GM18867 (cell line): ENCODE measurements at regions not wholly inside any gene's neighbourhood (a gene's known extent, or its start where the extent isn't known, plus 50 kb on each side); places are given as distances from the start of the nearest gene placed in this dataset.
A peak's percentile ranks its signal among the peaks of the same experiment; 100 is the strongest.
"Not testable (repeated sequence)": the region's sequence is repeated elsewhere in the genome, so short reads cannot be mapped to it uniquely, and the experiment has no call there.

Source experiments
- ATAC-seq: cut with Tn5 transposase; IDR thresholded peaks from one replicate; pipeline ENCODE4 v1.9.1; 2021; ENCODE audit warnings: mild to moderate bottlenecking, moderate library complexity; ENCODE audit not compliant: unreplicated experiment

DNA sequence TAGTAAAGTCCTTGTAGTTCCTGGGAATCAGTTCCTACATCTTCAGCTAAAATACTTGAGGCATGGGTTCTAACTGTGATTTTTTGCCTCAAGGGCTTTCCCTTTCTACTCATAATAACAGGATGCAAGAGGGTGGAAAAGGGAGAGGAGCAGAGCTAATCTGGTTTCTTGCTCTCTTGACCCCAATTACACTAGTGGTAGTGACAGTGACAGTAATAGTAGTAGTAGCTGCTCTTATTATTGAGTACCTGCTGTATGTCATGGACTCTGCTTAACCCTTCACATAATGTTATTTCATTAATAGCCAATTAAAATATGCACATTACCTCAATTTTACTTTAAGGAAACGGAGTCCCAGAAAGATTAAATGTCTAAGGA lies 214.8 kb upstream of the HNRNPA3 start:
- ATAC-seq: peak; percentile 25

DNA sequence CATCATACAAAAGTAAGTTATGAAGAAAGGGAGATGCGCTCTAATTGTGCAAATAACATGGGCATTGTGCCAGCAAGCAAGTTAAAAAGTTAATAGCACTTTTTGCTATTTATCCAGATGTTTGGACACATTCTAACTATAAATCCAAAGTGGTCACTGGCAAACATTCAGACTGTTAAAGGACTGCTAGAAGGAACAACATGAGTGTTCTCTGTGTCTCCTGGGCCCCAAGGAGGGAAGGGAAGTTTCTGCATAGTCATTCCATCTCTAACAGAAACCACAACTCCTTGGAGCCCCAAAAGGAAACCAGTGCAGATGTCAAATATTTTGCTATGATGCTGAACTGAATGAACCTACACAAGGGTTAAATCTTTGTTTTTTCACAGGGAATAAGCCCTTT lies 213.3 kb upstream of the HNRNPA3 start:
- ATAC-seq: peak; percentile 58

DNA sequence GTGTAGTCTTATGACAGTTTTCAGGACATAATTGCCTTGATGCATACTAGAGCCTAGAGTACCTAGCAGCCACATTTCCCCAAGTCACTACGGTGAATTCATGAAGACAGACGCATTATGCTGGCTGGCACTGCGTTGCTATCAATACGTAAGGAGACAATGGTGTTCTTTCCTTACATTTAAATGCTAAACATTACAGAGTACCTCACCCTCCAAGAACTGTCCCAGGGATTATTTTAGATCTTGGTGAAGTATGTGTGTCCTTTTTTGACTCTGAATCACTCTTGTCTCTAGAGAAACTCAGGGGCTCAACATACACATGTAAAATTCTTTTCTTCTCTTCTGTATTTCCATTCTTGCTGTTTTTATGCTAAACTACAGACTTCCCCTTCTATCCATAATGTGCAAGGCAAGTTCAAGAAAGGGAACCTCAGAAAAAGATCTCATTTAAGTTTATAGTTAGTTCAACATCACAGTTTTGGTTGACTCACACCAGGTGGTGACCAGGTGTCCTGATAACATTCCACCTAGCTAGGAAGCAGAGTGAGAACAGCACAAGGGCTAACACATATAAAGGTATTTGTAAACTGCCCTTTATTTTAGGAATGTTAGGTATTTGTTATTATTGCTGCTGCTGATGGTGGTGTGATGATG lies 212.4 kb upstream of the HNRNPA3 start:
- ATAC-seq: no peak

DNA sequence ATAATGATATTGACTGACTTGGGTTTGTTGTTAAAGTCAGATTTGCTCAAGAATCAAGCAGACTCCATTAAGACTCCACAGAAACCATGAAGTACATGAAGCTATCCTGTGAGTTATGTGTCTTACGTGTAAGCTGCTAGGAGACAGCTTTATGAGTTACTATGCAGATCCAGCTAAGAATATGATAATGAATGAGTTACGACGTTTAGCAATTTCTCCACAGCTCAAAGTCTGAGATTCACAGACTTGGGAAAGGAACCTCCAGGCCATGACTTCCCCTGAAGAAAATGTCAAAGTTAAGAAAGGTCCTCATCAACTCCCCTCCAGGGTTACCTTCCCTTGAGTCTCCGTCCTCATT lies 211.9 kb upstream of the HNRNPA3 start:
- no peak for ATAC-seq

DNA sequence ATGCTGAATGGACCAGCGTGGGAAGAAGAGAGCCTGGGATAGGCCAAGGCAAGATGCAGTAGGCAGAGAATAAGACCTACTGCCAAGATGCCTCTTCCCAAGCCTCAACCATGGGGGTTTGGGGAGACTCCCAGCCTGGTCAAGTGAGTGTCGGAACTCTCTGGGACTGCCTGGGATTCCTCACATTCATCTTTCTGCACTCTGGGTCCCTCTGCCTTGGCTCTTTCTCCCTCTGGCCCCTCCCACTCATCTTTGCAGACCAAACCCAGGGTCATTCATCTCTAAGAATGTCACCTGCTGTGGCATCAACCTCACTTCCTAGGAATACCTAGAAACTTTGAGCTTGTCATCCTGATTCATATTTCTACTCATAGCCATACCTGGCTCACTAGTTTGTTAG lies 211.3 kb upstream of the HNRNPA3 start:
- ATAC-seq: no peak

DNA sequence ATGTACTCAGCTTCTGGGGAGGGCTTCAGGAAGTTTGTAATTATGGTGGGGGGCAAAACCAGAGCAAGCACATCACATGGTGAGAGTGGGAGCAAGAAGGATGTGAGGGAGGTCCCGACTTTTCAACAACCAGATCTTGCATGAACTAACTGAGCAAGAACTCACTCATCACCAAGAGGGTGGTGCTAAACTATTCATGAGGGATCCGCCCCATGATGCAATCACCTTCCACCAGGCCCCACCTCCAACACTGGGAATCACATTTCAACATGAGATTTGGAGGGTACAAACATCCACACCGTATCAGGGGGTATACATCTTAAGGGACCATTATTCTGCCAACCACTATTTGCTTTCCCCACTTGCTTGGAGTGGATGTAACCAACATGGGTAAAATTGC lies 209.6 kb upstream of the HNRNPA3 start:
- ATAC-seq: no peak

DNA sequence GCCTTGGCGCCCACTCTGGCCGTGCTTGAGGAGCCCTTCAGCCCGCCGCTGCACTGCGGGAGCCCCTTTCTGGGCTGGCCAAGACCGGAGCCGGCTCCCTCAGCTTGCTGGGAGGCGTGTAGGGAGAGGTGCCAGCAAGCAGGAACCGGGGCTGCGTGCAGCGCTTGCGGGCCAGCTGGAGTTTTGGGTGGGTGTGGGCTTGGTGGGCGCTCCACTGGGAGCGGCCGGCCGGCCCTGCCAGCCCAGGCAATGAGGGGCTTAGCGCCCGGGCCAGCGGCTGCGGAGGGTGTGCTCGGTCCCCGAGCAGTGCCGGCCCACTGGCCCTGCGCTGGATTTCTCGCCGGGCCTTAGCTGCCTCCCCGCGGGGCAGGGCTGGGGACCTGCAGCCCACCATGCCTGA lies 204.9 kb upstream of the HNRNPA3 start:
- not testable (repeated sequence) for ATAC-seq

DNA sequence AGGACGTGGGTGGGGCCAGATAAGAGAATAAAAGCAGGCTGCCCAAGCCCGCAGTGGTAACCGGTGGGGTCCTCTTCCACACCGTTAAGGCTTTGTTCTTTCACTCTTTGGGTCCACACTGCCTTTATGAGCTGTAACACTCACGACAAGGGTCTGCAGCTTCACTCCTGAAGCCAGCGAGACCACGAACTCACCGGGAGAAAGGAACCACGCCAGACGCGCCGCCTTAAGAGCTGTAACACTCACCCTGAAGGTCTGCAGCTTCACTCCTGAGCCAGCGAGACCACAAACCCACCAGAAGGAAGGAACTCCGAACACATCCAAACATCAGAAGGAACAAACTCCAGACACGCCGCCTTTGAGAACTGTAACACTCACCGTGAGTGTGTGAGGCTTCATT lies 203.9 kb upstream of the HNRNPA3 start:
- ATAC-seq: not testable (repeated sequence)

DNA sequence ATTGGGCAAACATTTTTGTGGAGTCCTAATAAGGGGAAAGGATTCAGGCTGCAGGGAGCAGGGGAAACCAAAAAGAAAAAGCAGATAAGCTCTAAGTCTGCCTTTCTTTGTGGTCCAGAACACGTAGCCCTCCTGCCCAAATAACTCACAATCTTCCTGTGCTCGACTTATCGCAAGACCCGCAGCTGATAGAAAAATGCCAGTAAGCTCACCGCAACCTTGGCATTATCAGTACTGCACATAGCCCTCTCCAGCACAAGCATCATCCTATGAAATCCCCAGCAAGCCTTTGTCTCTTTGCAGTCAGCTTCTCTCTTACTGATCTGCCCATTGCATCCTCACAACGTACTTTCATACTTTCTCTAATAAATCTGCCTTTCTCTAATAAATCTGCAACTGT lies 202.4 kb upstream of the HNRNPA3 start:
- no peak for ATAC-seq

DNA sequence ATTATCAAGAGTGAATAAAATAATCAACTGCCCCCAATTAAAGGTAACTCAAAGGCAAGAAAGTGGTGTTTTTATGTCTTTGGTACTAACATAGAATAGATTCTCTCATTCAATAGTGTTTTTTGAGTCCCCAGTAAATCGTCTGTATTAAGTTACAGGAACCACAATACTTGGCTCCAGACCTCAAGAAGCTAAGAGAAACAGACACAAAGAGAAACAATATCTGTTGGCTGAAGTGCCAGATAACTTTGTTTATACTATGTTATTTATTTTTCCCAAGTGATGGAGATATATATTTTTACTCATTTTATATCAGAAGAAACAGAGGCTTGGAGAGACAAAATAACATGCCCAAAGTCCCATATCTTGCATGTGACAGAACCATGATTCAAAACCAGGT lies 201.7 kb upstream of the HNRNPA3 start:
- ATAC-seq: no peak

DNA sequence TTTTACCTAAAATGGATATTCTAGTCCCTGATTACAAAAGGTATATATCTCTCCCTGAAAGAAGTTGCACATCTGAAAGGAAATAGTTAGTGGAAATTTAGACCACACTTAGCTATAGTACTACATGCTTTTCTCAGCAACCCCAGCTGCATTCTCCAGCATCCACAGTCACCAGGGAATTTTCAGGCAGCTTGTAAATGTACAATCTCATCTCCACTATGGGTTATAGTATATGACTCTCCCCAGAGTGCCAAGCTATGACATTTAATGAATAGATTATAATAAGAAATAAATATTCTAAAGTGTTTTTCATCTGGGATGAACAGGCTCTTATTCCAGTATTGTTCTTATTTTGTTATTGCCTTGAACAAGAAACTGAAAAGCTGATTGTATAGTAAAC lies 197.6 kb upstream of the HNRNPA3 start:
- no peak for ATAC-seq

DNA sequence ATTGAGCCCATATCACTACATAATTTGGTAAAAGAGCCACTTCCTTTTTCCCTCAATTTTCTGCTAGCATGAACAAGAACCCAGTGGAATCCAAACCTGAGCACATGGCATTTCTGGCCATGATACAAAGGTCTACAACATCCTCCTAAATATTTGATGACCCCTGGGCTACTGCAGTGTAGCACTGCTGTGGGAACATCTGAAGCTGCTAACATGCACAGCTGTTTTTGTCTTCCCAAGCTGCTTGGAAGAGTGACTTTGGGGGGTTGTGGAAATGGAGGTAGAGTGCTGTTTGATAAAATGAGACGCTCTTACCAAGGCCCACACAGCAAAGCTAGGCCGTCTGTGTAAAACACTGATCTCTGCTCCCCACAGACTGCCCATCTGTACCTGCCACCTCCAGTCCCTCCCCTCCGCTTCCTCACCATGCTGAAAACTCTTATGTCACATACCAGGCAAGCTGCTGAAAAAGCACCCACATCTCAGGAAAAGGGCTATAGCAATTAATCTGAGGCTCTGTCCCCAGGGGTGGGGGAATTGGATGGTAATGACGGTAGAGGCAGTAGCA lies 197.2 kb upstream of the HNRNPA3 start:
- no peak for ATAC-seq

DNA sequence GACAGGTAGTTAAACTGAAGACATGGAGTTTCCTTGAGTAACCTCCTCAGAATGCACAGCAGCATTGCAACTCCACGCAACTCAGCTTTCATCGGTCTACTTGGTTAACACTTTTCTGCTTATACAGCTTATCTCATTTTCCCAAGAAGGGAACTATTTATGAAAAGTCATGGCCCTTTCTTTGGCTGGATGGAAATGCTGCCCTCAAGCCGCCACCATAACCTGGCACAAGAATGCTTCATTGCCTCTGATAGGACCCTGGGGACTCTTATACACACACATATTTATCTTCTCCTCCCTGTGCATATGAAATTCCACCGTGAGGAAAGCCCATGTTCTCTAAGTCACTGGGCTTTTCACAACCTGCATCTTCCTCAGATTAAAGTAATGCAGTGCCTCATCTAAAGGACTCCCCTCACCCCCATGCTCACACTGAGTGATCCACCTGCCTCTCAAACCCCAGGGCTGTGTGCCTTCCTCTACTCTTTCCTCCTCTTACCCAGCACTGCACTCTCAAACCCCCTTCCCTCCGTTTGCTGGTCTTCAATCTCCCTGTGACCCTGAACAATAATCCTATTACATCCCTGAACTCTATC lies 192.0 kb upstream of the HNRNPA3 start:
- ATAC-seq: no peak

DNA sequence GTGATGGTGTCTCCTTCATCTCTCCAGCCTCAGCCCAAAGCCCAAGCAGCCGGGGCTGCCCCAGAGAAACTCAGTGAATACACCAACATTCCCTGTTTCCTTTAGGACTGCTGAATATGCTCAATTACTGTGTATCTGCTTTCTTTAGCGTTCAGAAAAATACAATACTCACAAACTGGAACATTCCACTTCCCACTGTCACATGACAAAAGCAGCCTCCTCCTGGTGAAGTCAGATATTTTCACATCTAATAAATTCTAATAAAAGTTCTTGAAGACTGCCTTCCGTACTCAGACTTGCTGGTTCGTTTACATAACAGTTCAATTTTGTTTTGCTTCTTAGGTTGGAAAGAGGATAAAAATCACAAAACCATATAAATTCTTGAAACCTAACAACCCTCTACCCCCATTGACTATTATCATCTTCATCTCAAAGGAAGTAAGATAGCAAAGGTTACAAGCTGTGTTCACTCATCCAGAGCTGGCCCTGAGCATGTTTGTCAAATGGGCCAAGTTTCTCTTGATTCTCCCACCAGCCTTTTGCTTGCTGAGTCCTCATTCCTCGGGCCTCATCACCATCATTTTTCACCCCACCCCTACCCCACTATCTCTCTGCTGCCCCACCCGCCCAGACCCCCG lies 190.8 kb upstream of the HNRNPA3 start:
- no peak for ATAC-seq

DNA sequence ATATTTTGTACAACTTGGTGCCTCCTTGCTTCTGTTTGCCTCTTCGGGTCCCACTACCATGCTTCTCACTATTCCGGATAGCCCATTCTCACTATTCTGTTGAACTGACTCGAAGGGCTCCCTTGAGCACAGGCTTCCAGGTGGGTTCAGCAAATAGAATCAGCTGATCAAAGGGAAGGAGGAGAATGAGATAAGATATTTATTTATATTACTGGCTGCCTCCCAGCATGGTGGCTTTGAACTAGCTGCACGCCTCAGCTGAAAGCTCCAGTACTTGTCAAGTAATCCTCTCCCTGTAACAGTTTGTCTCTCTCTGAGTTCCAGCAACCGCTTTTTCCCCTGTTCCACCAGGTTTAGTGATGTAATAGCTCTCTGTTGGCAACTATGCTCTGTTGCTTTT lies 187.8 kb upstream of the HNRNPA3 start:
- no peak for ATAC-seq

DNA sequence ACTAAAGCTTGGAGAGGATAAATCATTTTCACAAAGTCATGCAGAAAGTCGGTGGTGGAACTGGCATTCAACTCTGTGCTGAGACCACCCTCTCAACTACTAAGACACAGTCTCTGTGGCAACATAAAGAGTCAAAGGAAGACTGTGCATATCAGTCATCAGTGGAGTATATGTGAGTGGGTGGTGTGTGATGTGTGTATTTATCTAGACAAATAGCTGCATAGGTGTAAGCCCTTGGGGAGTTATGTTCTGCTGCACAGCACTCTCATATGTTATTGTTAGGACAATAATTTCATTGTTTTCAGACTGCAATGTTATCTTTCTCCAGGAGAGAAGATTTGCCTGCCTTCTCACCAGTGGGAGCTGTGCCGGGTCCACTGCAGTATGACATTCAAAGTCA lies 186.3 kb upstream of the HNRNPA3 start:
- ATAC-seq: no peak

DNA sequence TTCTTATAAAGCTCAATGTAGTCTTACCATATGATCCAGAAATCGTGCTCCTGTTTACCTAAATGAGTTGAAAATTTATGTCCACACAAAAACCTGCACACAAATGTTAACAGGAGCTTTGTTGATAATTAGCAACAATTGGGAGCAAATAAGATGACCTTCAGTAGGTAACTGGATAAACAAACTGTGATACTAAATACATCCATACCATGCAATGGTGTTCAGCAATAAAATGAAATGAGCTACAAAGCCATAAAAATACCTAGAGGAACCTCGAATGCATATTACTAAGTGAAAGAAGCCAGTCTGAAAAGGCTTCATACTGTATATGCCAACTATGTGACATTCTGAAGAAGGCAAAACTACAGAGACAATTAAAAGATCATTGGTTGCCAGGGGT lies 185.6 kb upstream of the HNRNPA3 start:
- ATAC-seq: no peak

DNA sequence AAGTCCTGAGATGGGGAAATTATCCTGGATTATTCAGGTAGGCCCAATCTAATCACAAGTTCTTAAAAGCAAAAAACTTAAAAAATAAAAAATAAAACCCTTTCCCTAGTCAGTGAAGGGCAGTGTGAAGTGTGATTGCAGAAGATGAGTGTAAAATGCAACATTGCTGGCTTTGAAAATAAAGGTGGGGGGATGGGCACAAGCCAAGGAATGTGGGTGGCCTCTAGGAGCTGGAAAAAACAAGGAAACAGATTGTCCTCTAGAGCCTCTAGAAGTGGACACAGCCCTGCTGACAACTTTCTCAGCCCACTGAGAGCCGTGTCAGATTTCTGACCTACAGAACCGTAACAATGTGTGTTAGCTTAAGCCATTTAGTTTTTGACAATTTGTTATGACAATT lies 184.3 kb upstream of the HNRNPA3 start:
- ATAC-seq: no peak

DNA sequence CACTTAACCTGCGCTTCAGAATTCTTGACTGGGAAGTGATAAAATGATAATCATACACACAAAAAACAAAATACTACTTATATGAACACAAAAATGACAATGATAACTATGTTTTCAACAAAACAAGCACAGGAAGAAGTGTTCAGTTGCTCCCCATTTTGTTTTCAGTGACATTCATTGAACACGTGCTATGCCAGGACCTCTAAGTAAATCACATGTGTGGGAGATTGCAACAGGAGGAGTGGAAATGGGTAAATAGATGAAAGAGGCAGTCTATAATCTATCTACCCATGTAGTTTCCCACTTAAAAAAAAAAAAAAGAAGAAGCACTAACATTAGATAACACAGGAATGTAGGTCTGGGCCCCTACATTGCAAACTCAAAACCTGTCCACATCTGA lies 183.5 kb upstream of the HNRNPA3 start:
- no peak for ATAC-seq

DNA sequence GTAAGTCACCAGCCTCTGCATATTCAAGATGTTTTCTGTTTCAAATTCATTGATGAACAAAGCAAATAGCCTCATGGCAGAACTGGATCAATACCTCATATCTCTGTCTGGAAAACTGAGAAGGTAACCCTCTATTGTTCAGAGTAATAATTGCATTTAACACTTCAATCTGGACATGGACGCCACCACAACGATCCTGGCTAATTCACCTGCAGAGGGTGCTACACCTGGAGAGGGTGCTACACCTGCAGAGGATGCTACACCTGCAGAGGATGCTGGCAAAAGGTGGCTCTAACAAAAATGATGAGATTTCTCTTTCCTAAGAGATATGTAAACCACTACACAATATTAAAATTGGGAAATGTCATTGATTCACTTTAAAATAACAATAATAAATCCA lies 183.1 kb upstream of the HNRNPA3 start:
- no peak for ATAC-seq

DNA sequence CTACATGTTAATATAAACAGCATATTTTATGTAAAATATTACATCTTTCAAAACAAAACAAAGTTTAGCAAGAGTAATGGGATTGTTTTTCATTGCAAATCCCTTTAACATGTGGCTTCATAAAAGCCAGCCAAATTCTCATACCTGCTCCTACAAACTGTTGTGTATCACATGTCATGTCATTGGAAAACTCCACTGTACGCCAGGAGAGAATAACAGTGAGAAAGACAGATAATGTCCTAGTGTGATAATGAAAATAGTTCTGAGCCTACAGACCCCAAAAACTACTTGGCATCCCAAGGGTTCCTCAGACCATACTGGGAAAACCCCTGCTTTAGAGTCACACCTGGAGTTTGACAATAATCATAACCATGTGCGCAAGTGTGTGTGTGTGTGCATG lies 182.7 kb upstream of the HNRNPA3 start:
- no peak for ATAC-seq

DNA sequence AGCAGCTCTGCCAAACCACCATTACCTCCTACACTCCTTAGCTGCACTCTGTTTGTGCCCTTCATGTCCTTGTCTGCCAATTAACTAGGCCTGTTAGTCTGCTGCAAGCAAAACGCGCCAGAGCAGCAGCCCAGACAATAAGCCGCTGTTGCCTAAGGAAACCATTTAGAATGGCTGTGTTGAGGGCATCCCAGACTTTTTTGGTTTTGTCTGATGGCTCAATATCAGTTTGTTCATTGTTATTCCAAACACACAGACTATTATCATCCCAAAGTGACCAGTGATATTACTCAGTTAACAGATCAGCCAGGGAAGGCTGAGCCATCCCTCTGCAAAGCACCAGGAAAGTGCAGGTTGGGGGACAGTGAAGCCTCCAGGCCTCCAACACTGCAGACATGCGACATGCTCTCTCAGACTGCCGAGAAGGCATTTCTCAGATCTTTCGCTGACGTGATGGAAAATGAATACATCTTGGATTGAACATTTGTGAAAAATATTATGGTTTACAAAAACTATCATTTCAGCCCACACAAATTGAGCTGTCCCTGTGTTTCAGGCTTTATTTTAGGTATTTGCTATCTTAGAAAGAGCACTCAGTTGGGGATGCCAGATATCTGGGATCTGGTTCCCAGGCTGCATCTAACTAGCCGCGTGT lies 182.0 kb upstream of the HNRNPA3 start:
- ATAC-seq: no peak
